Liver (tissue), 8 donors: ENCODE measurements at regions not wholly inside any gene's neighbourhood (a gene's known extent, or its start where the extent isn't known, plus 50 kb on each side); places are given as distances from the start of the nearest gene placed in this dataset.

Source experiments
- DNase-seq: peaks from one replicate; pipeline ENCODE4 v3.0.0-alpha.2; 2017; ENCODE audit warnings: low spot score
- H3K27ac ChIP-seq, 2 donors: one replicate each; pipeline ENCODE4 v1.7.0; 2013; ENCODE audit warnings: inconsistent platforms in 2 of 2, low read length in 2 of 2, control low read depth in 1 of 2, low read depth in 1 of 2, mild to moderate bottlenecking in 1 of 2
- H3K27me3 ChIP-seq, 4 donors: one replicate each; pipeline versions ENCODE4 v1.6.1 to v1.7.0; 2013; ENCODE audit warnings: low read length in 3 of 4, inconsistent platforms in 1 of 4, mild to moderate bottlenecking in 1 of 4, moderate library complexity in 1 of 4; ENCODE audit not compliant: control insufficient read depth in 4 of 4, insufficient read depth in 4 of 4
- H3K36me3 ChIP-seq, 4 donors: one replicate each; pipeline versions ENCODE4 v1.6.1 to v1.7.0; 2013; ENCODE audit warnings: low read length in 3 of 4, mild to moderate bottlenecking in 3 of 4, low read depth in 1 of 4, moderate library complexity in 1 of 4; ENCODE audit not compliant: control insufficient read depth in 4 of 4, insufficient read depth in 3 of 4
- H3K4me1 ChIP-seq, 4 donors: one replicate each; pipeline versions ENCODE4 v1.6.1 to v1.7.0; 2013; ENCODE audit warnings: low read length in 3 of 4, mild to moderate bottlenecking in 3 of 4, moderate library complexity in 1 of 4; ENCODE audit not compliant: control insufficient read depth in 4 of 4, insufficient read depth in 4 of 4
- H3K4me3 ChIP-seq, 3 donors: one replicate each; pipeline versions ENCODE4 v1.6.1 to v1.7.0; 2013; ENCODE audit warnings: low read length in 3 of 3, control low read depth in 1 of 3, low read depth in 1 of 3, mild to moderate bottlenecking in 1 of 3
- H3K9ac ChIP-seq, 2 donors: one replicate each; pipeline ENCODE4 v1.7.0; 2013; ENCODE audit warnings: low read length in 2 of 2, mild to moderate bottlenecking in 2 of 2, moderate library complexity in 2 of 2, control low read depth in 1 of 2, low read depth in 1 of 2
- H3K9me3 ChIP-seq, 4 donors: one replicate each; pipeline versions ENCODE4 v1.6.1 to v1.7.0; 2013; ENCODE audit warnings: low read length in 3 of 4; ENCODE audit not compliant: control insufficient read depth in 4 of 4
- ATF3 ChIP-seq: IDR thresholded peaks from 2 replicates; pipeline ENCODE4 v1.6.1; 2016; ENCODE audit warnings: antibody characterized with exemption
- CTCF ChIP-seq: fragments of 150-350 bp; IDR thresholded peaks from 2 replicates; pipeline ENCODE4 v1.5.1; 2017; ENCODE audit warnings: improper control_type of control experiment, low read depth, low read length; ENCODE audit not compliant: missing input control
- EGR1 ChIP-seq, 2 donors: IDR thresholded peaks; 2 replicates each; pipeline ENCODE4 v1.6.1; 2016 to 2018; ENCODE audit warnings: antibody characterized with exemption in 2 of 2, low read depth in 2 of 2
- FOXA1 ChIP-seq: IDR thresholded peaks from 2 replicates; pipeline ENCODE4 v1.6.1; 2016; ENCODE audit warnings: antibody characterized with exemption
- FOXA2 ChIP-seq: IDR thresholded peaks from 2 replicates; pipeline ENCODE4 v1.6.1; 2016; ENCODE audit warnings: antibody characterized with exemption
- GABPA ChIP-seq, 2 donors: IDR thresholded peaks in 1 of 2; conservative IDR thresholded peaks in 1 of 2; 2 replicates each; pipeline ENCODE4 v1.6.1; 2016; ENCODE audit warnings: antibody characterized with exemption in 2 of 2, mild to moderate bottlenecking in 1 of 2, moderate library complexity in 1 of 2
- HNF4A ChIP-seq, 2 donors: conservative IDR thresholded peaks; 2 replicates each; pipeline ENCODE4 v1.6.1; 2016; ENCODE audit warnings: antibody characterized with exemption in 2 of 2, mild to moderate bottlenecking in 2 of 2
- HNF4G ChIP-seq: IDR thresholded peaks from 2 replicates; pipeline ENCODE4 v1.6.1; 2016; ENCODE audit warnings: antibody characterized with exemption
- JUND ChIP-seq, 2 donors: IDR thresholded peaks; 2 replicates each; pipeline ENCODE4 v1.6.1; 2016; ENCODE audit warnings: antibody characterized with exemption in 2 of 2
- MAX ChIP-seq: IDR thresholded peaks from 2 replicates; pipeline ENCODE4 v1.6.1; 2016; ENCODE audit warnings: antibody characterized with exemption
- NR2F2 ChIP-seq: IDR thresholded peaks from 2 replicates; pipeline ENCODE4 v1.6.1; 2016; ENCODE audit warnings: antibody characterized with exemption
- RAD21 ChIP-seq, 2 donors: IDR thresholded peaks; 2 replicates each; pipeline ENCODE4 v1.6.1; 2016; ENCODE audit warnings: antibody characterized with exemption in 2 of 2, mild to moderate bottlenecking in 2 of 2
- REST ChIP-seq: IDR thresholded peaks from 2 replicates; pipeline ENCODE4 v1.6.1; 2016; ENCODE audit warnings: antibody characterized with exemption, mild to moderate bottlenecking
- RXRA ChIP-seq, 2 donors: IDR thresholded peaks; 2 replicates each; pipeline ENCODE4 v1.6.1; 2017 to 2018; ENCODE audit warnings: antibody characterized with exemption in 2 of 2, mild to moderate bottlenecking in 1 of 2
- SP1 ChIP-seq: IDR thresholded peaks from 2 replicates; pipeline ENCODE4 v1.6.1; 2018; ENCODE audit warnings: antibody characterized with exemption, mild to moderate bottlenecking
- TAF1 ChIP-seq: conservative IDR thresholded peaks from 2 replicates; pipeline ENCODE4 v1.6.1; 2016; ENCODE audit warnings: antibody characterized with exemption, mild to moderate bottlenecking
- YY1 ChIP-seq: IDR thresholded peaks from 2 replicates; pipeline ENCODE4 v1.6.1; 2016; ENCODE audit warnings: antibody characterized with exemption, mild to moderate bottlenecking
- ZBTB33 ChIP-seq: IDR thresholded peaks from 2 replicates; pipeline ENCODE4 v1.6.1; 2016; ENCODE audit warnings: antibody characterized with exemption
- WGBS: extraction: QIAGEN DNeasy Blood & Tissue Kit; methylation state at CpG from one replicate; pipeline ENCODE4 v1.1.7; 2013; 5-methylcytosine and 5-hydroxymethylcytosine counted together
- donor health status: healthy.
- donor health status: healthy.
- donor health status: healthy.
- donor health status: healthy.
- donor health status: healthy.

DNA sequence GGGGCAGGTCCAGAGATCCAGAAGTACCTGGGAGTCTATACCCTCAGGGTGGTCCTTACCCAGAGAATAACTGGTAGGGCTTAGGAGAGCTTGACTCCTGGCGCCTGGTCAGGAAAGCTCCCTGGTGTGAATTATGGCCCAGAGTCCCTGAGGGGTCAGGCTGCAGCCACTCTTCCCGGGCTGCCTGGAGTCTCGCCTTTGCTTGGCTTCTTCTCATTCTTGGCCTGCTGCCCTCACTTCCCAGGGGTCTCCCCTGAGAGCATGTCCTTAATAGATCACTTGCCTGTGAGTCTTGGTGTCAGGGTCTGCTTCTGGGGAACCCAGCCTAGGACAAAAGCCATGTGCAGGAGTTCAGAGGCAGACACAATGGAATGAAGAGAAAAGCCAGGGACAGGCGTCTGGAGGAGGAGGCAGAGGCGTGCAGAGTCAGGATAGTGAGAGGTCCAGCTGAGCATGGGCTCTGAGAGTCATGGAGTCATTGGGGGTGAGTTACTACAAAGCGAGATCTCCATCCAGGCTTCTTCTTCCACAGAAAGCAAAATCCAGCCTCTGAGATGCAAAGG is 212.3 kb downstream of the TFAP2C start:
- TF ChIP-seq RAD21 (IDR thresholded peaks at IDR 0.05), result no peak
- TF ChIP-seq ZBTB33, result no peak
- no peak for TF ChIP-seq FOXA2
- no peak for TF ChIP-seq FOXA1
- no peak for TF ChIP-seq EGR1 (IDR thresholded peaks at IDR 0.05; ENCODE audit: low read depth in 2 of 2)
- no peak for TF ChIP-seq YY1
- TF ChIP-seq JUND (IDR thresholded peaks at IDR 0.05), result no peak
- no peak for TF ChIP-seq REST
- no peak for TF ChIP-seq TAF1
- no peak for TF ChIP-seq HNF4G
- TF ChIP-seq SP1, result no peak

GRCh38 chr20:56842056-56842455 is 212.9 kb downstream of the TFAP2C start:
- no peaks in the 10 kb centered on the region for H3K4me1 ChIP-seq
- no peak for DNase-seq
- H3K9me3 ChIP-seq, result no peaks in the 10 kb centered on the region
- no peaks in the 10 kb centered on the region for H3K36me3 ChIP-seq
- no peak for TF ChIP-seq RAD21 (IDR thresholded peaks at IDR 0.05)
- no peak for TF ChIP-seq CTCF
- no peak for TF ChIP-seq GABPA (IDR thresholded peaks at IDR 0.05 in 1 of 2, conservative IDR thresholded peaks at IDR 0.05 in 1 of 2)
- TF ChIP-seq YY1, result no peak
- no peak for TF ChIP-seq HNF4G
- no peak for TF ChIP-seq HNF4A (conservative IDR thresholded peaks at IDR 0.05)
- TF ChIP-seq MAX, result no peak
- TF ChIP-seq ATF3, result no peak
- TF ChIP-seq TAF1, result no peak
- no peak for TF ChIP-seq NR2F2
- no peak for TF ChIP-seq FOXA2
- no peak for TF ChIP-seq FOXA1
- no peak for TF ChIP-seq RXRA (IDR thresholded peaks at IDR 0.05)
- no peak for TF ChIP-seq SP1
- no peak for TF ChIP-seq EGR1 (IDR thresholded peaks at IDR 0.05; ENCODE audit: low read depth in 2 of 2)
- TF ChIP-seq JUND (IDR thresholded peaks at IDR 0.05), result no peak
- TF ChIP-seq REST, result no peak
- no peak for TF ChIP-seq ZBTB33
- no peak overlapping the region for H3K27ac ChIP-seq
- H3K4me3 ChIP-seq, result no peak overlapping the region
- no peaks in the 10 kb centered on the region for H3K27me3 ChIP-seq
- H3K9ac ChIP-seq, result no peak overlapping the region
- 87% methylated on average over 9 of the region's 9 CpGs for WGBS

More for the DNA sequence above, 212.3 kb downstream of the TFAP2C start:
- H3K9me3 ChIP-seq, result no peaks in the 10 kb centered on the region
- H3K4me3 ChIP-seq, result no peak overlapping the region
- H3K27me3 ChIP-seq, result no peaks in the 10 kb centered on the region
- H3K9ac ChIP-seq, result no peak overlapping the region
- no peaks in the 10 kb centered on the region for H3K36me3 ChIP-seq
- H3K4me1 ChIP-seq, result no peaks in the 10 kb centered on the region
- WGBS, result 64% methylated on average over 6 of the region's 6 CpGs
- no peak overlapping the region for H3K27ac ChIP-seq
- no peak for DNase-seq
